IMR-90 (cell line): ENCODE measurements at regions not wholly inside any gene's neighbourhood (a gene's known extent, or its start where the extent isn't known, plus 50 kb on each side); places are given as distances from the start of the nearest gene placed in this dataset.

Experiments used
- ATAC-seq: fragments of 200-7000 bp; cut with Tn5 transposase; 2 replicates; pipeline ENCODE4 v1.9.1; 2020; ENCODE audit warnings: low read depth, mild to moderate bottlenecking, moderate library complexity
- BruUV-seq: library from RNA; stranded (reverse); fragments of 400-500 nt; replicated peaks from 2 replicates; lab custom pipeline; 2021; lab: Mats Ljungman, UMichigan
- CTCF ChIA-PET: fragments of 300-600 bp; formaldehyde crosslinking; extraction: SDS; loops from one replicate; lab custom pipeline; 2021; ENCODE audit warnings: antibody characterized with exemption; lab: Yijun Ruan, JAX
- POLR2A ChIA-PET: fragments of 300-600 bp; sonication (Branson Sonifier 250); formaldehyde crosslinking; loops from one replicate; lab custom pipeline; 2022; ENCODE audit warnings: antibody characterized with exemption; ENCODE audit not compliant: unreplicated experiment; lab: Charles Lee
- DNase-seq: peaks from one replicate; pipeline ENCODE4 v3.0.0; 2013
- H2AFZ ChIP-seq: replicated peaks from 2 replicates; pipeline ENCODE3; 2013; ENCODE audit warnings: low read length, mild to moderate bottlenecking; ENCODE audit not compliant: poor library complexity
- H2AK5ac ChIP-seq: 2 replicates; pipeline ENCODE4 v1.6.1; 2013; ENCODE audit warnings: low read depth, low read length, inconsistent platforms
- H2AK9ac ChIP-seq: replicated peaks from 2 replicates; pipeline ENCODE3; 2013; ENCODE audit warnings: mild to moderate bottlenecking, low read depth, low read length, moderate library complexity; ENCODE audit not compliant: poor library complexity
- H2BK120ac ChIP-seq: 2 replicates; pipeline ENCODE4 v1.6.1; 2013; ENCODE audit warnings: low read depth, low read length, inconsistent platforms
- H2BK15ac ChIP-seq: 3 replicates; pipeline ENCODE4 v1.6.1; 2013; ENCODE audit warnings: low read depth, low read length, inconsistent platforms
- H2BK20ac ChIP-seq: 2 replicates; pipeline ENCODE4 v1.6.1; 2013; ENCODE audit warnings: low read depth, mild to moderate bottlenecking, inconsistent platforms, low read length, moderate library complexity
- H2BK5ac ChIP-seq: 2 replicates; pipeline ENCODE4 v1.6.1; 2013; ENCODE audit warnings: mild to moderate bottlenecking, low read depth, low read length, inconsistent platforms; ENCODE audit not compliant: poor library complexity, severe bottlenecking
- H3K14ac ChIP-seq: replicated peaks from 2 replicates; pipeline ENCODE4 v1.6.1; 2013; ENCODE audit warnings: low read depth, low read length, inconsistent platforms
- H3K18ac ChIP-seq: 2 replicates; pipeline ENCODE4 v1.6.1; 2013; ENCODE audit warnings: low read depth, low read length, control low read depth
- H3K23ac ChIP-seq: 2 replicates; pipeline ENCODE4 v1.6.1; 2013; ENCODE audit warnings: low read depth, low read length, inconsistent platforms
- H3K27ac ChIP-seq: 2 replicates; pipeline ENCODE4 v1.5.1; 2013; ENCODE audit warnings: mild to moderate bottlenecking, control low read depth, low read length; ENCODE audit not compliant: insufficient read depth
- H3K27me3 ChIP-seq: 2 replicates; pipeline ENCODE4 v1.6.1; 2013; ENCODE audit warnings: low read length; ENCODE audit not compliant: control insufficient read depth, insufficient read depth
- H3K36me3 ChIP-seq: 2 replicates; pipeline ENCODE4 v1.6.1; 2013; ENCODE audit warnings: low read length, mixed read lengths; ENCODE audit not compliant: control insufficient read depth, insufficient read depth
- H3K4ac ChIP-seq: 2 replicates; pipeline ENCODE4 v1.6.1; 2013; ENCODE audit warnings: low read depth, low read length, inconsistent platforms
- H3K4me1 ChIP-seq: 2 replicates; pipeline ENCODE4 v1.6.1; 2013; ENCODE audit warnings: low read length, mixed read lengths; ENCODE audit not compliant: control insufficient read depth, insufficient read depth
- H3K4me2 ChIP-seq: 2 replicates; pipeline ENCODE4 v1.6.1; 2013; ENCODE audit warnings: low read depth, mild to moderate bottlenecking, control low read depth, low read length, moderate library complexity
- H3K4me3 ChIP-seq: 2 replicates; pipeline ENCODE4 v1.5.1; 2013; ENCODE audit warnings: low read depth, mild to moderate bottlenecking, control low read depth, low read length, moderate library complexity; ENCODE audit not compliant: insufficient read depth
- H3K56ac ChIP-seq: 2 replicates; pipeline ENCODE4 v1.6.1; 2013; ENCODE audit warnings: low read length, inconsistent platforms; ENCODE audit not compliant: insufficient read depth; ENCODE audit errors: extremely low read depth
- H3K79me1 ChIP-seq, 2 experiments: 2 replicates each; pipeline ENCODE4 v1.6.1; 2013; ENCODE audit warnings: low read length in 2 of 2, inconsistent platforms in 1 of 2, low read depth in 1 of 2
- H3K9ac ChIP-seq: 2 replicates; pipeline ENCODE4 v1.6.1; 2013; ENCODE audit warnings: low read depth, low read length, control low read depth
- H3K9me1 ChIP-seq: 2 replicates; pipeline ENCODE4 v1.6.1; 2013; ENCODE audit warnings: low read length, inconsistent platforms; ENCODE audit not compliant: insufficient read depth
- H3K9me3 ChIP-seq: 2 replicates; pipeline ENCODE4 v1.6.1; 2013; ENCODE audit warnings: low read length; ENCODE audit not compliant: control insufficient read depth, insufficient read depth
- H4K20me1 ChIP-seq: 2 replicates; pipeline ENCODE4 v1.6.1; 2013; ENCODE audit warnings: low read length, inconsistent platforms; ENCODE audit not compliant: insufficient read depth
- H4K5ac ChIP-seq: 2 replicates; pipeline ENCODE4 v1.6.1; 2013; ENCODE audit warnings: mild to moderate bottlenecking, low read depth, low read length, control low read depth
- H4K8ac ChIP-seq, 2 experiments: 2 replicates each; pipeline ENCODE4 v1.6.1; 2013; ENCODE audit warnings: low read depth in 2 of 2, low read length in 2 of 2, control low read depth in 1 of 2, inconsistent platforms in 1 of 2
- H4K91ac ChIP-seq: 2 replicates; pipeline ENCODE4 v1.6.1; 2013; ENCODE audit warnings: low read depth, low read length, inconsistent platforms; ENCODE audit not compliant: insufficient read depth
- BHLHE40 ChIP-seq: fragments of 150-350 bp; IDR thresholded peaks from 2 replicates; pipeline ENCODE4 v1.6.1; 2016; ENCODE audit warnings: mild to moderate bottlenecking, low read depth, low read length
- CEBPB ChIP-seq: IDR thresholded peaks from 2 replicates; pipeline ENCODE4 v1.6.1; 2012; ENCODE audit warnings: low read depth, low read length, improper control_type of control experiment
- CHD1 ChIP-seq: IDR thresholded peaks from 2 replicates; pipeline ENCODE4 v1.6.1; 2012; ENCODE audit warnings: low read depth, low read length, improper control_type of control experiment
- FOS ChIP-seq: fragments of 150-350 bp; IDR thresholded peaks from 2 replicates; pipeline ENCODE4 v1.6.1; 2016; ENCODE audit warnings: low read depth, low read length
- MAFK ChIP-seq: IDR thresholded peaks from 2 replicates; pipeline ENCODE4 v1.6.1; 2012; ENCODE audit warnings: low read depth, low read length, improper control_type of control experiment
- MXI1 ChIP-seq: IDR thresholded peaks from 2 replicates; pipeline ENCODE4 v1.6.1; 2012; ENCODE audit warnings: low read depth, mild to moderate bottlenecking, low read length, moderate library complexity, borderline replicate concordance
- NFE2L2 ChIP-seq: fragments of 150-350 bp; IDR thresholded peaks from 2 replicates; pipeline ENCODE4 v1.6.1; 2016; ENCODE audit warnings: low read depth, mild to moderate bottlenecking, low read length
- POLR2A ChIP-seq: IDR thresholded peaks from 2 replicates; pipeline ENCODE4 v1.6.1; 2012; ENCODE audit warnings: mild to moderate bottlenecking, low read depth, low read length
- RAD21 ChIP-seq: IDR thresholded peaks from 2 replicates; pipeline ENCODE4 v1.6.1; 2012; ENCODE audit warnings: low read length, improper control_type of control experiment
- RCOR1 ChIP-seq: IDR thresholded peaks from 2 replicates; pipeline ENCODE4 v1.6.1; 2012; ENCODE audit warnings: mild to moderate bottlenecking, low read length, improper control_type of control experiment; ENCODE audit not compliant: insufficient replicate concordance
- RFX5 ChIP-seq: IDR thresholded peaks from 2 replicates; pipeline ENCODE4 v1.8.0; 2012; ENCODE audit warnings: low read depth, mild to moderate bottlenecking, low read length, moderate library complexity
- SMC3 ChIP-seq: fragments of 150-350 bp; IDR thresholded peaks from 2 replicates; pipeline ENCODE4 v1.6.1; 2016; ENCODE audit warnings: low read depth, mild to moderate bottlenecking, antibody characterized with exemption, low read length, moderate library complexity
- USF2 ChIP-seq: fragments of 150-350 bp; IDR thresholded peaks from 2 replicates; pipeline ENCODE4 v1.6.1; 2017; ENCODE audit warnings: mild to moderate bottlenecking, antibody characterized with exemption, low read length, low read depth
- WGBS, 2 experiments: methylation state at CpG; one replicate each; pipeline versions ENCODE4 v1.1.5 to v1.1.7; 2013; ENCODE audit warnings: missing lambda C conversion rate in 2 of 2; ENCODE audit not compliant: insufficient read length in 1 of 2; ENCODE audit errors: extremely low coverage in 2 of 2; 5-methylcytosine and 5-hydroxymethylcytosine counted together
- dilution Hi-C: fragments of 300-500 bp; cut with HindIII; formaldehyde crosslinking; loops from one replicate; pipeline ENCODE4 v1.14.3; 2018; ENCODE audit warnings: low sequenced_read_pairs; ENCODE audit not compliant: unreplicated experiment
- in situ Hi-C: fragments of 300-500 bp; cut with MboI; formaldehyde crosslinking; loops from 3 replicates; pipeline ENCODE4 v1.14.3; 2019; ENCODE audit warnings: low sequenced_read_pairs, inconsistent platforms, mixed read lengths
- intact Hi-C: fragments of 100-400 bp; cut with micrococcal nuclease; formaldehyde crosslinking; loops from 2 replicates; pipeline ENCODE4 v1.10.0; 2022
- TF ChIP-seq, protein P1 (sequence below): fragments of 150-350 bp; IDR thresholded peaks from 2 replicates; pipeline ENCODE4 v1.6.1; 2016; ENCODE audit warnings: low read depth, mild to moderate bottlenecking, low read length, moderate library complexity, borderline replicate concordance

GRCh38 chr16:77637940-77638339, 84.4 kb upstream of the NUDT7 start:
- CTCF ChIA-PET = no interaction called here
- Histone ChIP-seq H2AK5ac (no peak overlapping the region), H3K4me1 (no peaks in the 10 kb centered on the region), H3K56ac (no peak overlapping the region), H3K23ac (no peak overlapping the region), H4K5ac (no peak overlapping the region), H3K9me3 (no peaks in the 10 kb centered on the region), H2BK120ac (no peak overlapping the region), H3K79me1 (no peaks in the 10 kb centered on the region), H3K18ac (no peak overlapping the region), H3K9me1 (no peaks in the 10 kb centered on the region), H3K14ac (no peak overlapping the region), H2BK5ac (no peak overlapping the region), H2BK20ac (no peak overlapping the region), H2BK15ac (no peak overlapping the region), H3K27ac (no peak overlapping the region), H3K36me3 (no peaks in the 10 kb centered on the region), H3K9ac (no peak overlapping the region), H3K27me3 (no peaks in the 10 kb centered on the region), H2AK9ac (no peak overlapping the region), H4K91ac (no peak overlapping the region), H4K8ac (no peak overlapping the region), H4K20me1 (no peaks in the 10 kb centered on the region), H2AFZ (no peak overlapping the region), H3K4ac (no peak overlapping the region), H3K4me3 (no peak overlapping the region), H3K4me2 (no peak overlapping the region)
- in situ Hi-C loops (no loop called here), intact Hi-C loops (no loop called here), dilution Hi-C loops (no loop called here)
- BruUV-seq = no TSS peak
- POLR2A ChIA-PET = no interaction called here
- ATAC-seq (no peak), DNase-seq (no peak)
- no peak for TF ChIP-seq RFX5
- TF ChIP-seq MXI1 = no peak
- TF ChIP-seq CHD1 = no peak
- no peak for TF ChIP-seq POLR2A
- TF ChIP-seq FOS = no peak
- no peak for TF ChIP-seq MAFK
- TF ChIP-seq RAD21 = no peak
- no peak for TF ChIP-seq BHLHE40
- no peak for TF ChIP-seq NFE2L2
- no peak for TF ChIP-seq SMC3
- no peak for TF ChIP-seq USF2
- TF ChIP-seq CEBPB = no peak
- no peak for TF ChIP-seq RCOR1
- TF ChIP-seq, protein P1, sequence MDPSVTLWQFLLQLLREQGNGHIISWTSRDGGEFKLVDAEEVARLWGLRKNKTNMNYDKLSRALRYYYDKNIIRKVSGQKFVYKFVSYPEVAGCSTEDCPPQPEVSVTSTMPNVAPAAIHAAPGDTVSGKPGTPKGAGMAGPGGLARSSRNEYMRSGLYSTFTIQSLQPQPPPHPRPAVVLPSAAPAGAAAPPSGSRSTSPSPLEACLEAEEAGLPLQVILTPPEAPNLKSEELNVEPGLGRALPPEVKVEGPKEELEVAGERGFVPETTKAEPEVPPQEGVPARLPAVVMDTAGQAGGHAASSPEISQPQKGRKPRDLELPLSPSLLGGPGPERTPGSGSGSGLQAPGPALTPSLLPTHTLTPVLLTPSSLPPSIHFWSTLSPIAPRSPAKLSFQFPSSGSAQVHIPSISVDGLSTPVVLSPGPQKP = no peak
- WGBS, 2 experiments = 20% methylated on average over 1 of the region's 6 CpGs; no CpG with 5 or more reads in 1 of the 2 experiments
